ENCODE measurements at regions not wholly inside any gene's neighbourhood (a gene's known extent, or its start where the extent isn't known, plus 50 kb on each side); places are given as distances from the start of the nearest gene placed in this dataset.

DNA sequence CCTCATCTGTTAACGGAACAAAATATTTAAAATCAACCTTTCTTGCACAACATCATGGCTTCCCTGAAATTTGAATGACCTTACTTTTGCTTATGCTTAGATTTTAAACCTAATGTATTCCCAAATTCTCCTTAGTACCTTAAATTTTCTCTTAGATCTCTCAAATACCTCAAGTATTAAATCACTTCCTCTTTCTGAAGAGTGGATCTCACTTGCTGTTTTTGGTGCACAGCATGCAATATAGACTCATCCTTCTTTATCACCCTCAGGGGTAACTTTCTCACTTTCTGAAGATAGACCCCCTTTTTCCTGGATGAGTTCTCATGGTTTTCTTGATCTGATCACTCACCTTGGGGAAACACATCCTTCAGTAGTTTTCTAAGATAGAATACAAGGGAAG, 871.7 kb downstream of the DACH1 start:
- H3K9me3 ChIP-seq (ENCODE audit: control insufficient read depth, insufficient read depth, low read depth, low read length): no peaks in the 10 kb centered on the region
- no peaks in the 10 kb centered on the region for H3K4me1 ChIP-seq (ENCODE audit: control insufficient read depth, insufficient read depth, low read length)
- no peak for TF ChIP-seq ZNF416 (tag by site-specific recombination; IDR thresholded peaks at IDR 0.05)
- no peak for TF ChIP-seq ZBTB48 (tag by site-specific recombination; IDR thresholded peaks at IDR 0.05)
- TF ChIP-seq ZNF600 (tag by site-specific recombination; IDR thresholded peaks at IDR 0.05): no peak
- TF ChIP-seq ZNF768 (tag by site-specific recombination; IDR thresholded peaks at IDR 0.05): no peak
- TF ChIP-seq, protein P1, sequence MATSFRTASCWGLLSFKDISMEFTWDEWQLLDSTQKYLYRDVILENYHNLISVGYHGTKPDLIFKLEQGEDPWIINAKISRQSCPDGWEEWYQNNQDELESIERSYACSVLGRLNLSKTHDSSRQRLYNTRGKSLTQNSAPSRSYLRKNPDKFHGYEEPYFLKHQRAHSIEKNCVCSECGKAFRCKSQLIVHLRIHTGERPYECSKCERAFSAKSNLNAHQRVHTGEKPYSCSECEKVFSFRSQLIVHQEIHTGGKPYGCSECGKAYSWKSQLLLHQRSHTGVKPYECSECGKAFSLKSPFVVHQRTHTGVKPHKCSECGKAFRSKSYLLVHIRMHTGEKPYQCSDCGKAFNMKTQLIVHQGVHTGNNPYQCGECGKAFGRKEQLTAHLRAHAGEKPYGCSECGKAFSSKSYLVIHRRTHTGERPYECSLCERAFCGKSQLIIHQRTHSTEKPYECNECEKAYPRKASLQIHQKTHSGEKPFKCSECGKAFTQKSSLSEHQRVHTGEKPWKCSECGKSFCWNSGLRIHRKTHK (tag by site-specific recombination; IDR thresholded peaks at IDR 0.05): no peak
- TF ChIP-seq ZFP3 (tag by site-specific recombination; IDR thresholded peaks at IDR 0.05; ENCODE audit: low read depth): no peak
- ChIA-PET POLR2A (no interaction called here), CTCF (no interaction called here)
- H3K36me3 ChIP-seq (ENCODE audit: control insufficient read depth in 2 of 2, insufficient read depth in 1 of 2, low read length in 2 of 2): no peaks in the 10 kb centered on the region
- no peak overlapping the region for H3K4me3 ChIP-seq (ENCODE audit: low read depth, low read length)
- H3K27ac ChIP-seq (ENCODE audit: extremely low read depth, low read depth, low read length): no peak overlapping the region

DNA sequence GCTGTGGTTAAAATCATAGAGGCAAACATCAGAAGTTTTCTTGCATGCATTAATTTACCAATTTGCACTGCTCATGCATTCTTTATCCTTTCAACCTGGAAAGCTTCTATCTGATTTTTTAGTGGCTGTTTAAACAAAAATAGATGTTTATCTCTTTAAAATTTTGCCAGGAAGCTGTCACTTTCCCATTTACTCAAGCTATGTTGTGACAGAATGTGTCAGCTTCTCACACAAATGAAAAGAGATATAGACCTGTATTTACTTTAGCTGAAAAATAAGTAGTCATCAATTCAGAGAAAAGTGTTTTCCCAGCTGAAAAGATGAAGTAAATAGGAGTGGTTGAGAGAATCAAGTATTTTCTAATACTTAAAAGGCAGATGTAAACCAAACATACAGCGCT, 872.8 kb downstream of the DACH1 start:
- Histone ChIP-seq H3K4me1 (ENCODE audit: control insufficient read depth, insufficient read depth, low read length) (no peaks in the 10 kb centered on the region), H3K4me3 (ENCODE audit: low read depth, low read length) (no peak overlapping the region), H3K36me3 (ENCODE audit: control insufficient read depth in 2 of 2, insufficient read depth in 1 of 2, low read length in 2 of 2) (no peaks in the 10 kb centered on the region), H3K27ac (ENCODE audit: extremely low read depth, low read depth, low read length) (no peak overlapping the region), H3K9me3 (ENCODE audit: control insufficient read depth, insufficient read depth, low read depth, low read length) (no peaks in the 10 kb centered on the region)
- TF ChIP-seq ZNF654 (tag by site-specific recombination; IDR thresholded peaks at IDR 0.05; ENCODE audit: low read depth) (no peak), ZNF629 (tag by site-specific recombination; IDR thresholded peaks at IDR 0.05) (no peak), ZNF433 (tag by site-specific recombination; IDR thresholded peaks at IDR 0.05; ENCODE audit: low read depth) (no peak), ZNF274 (IDR thresholded peaks at IDR 0.05; ENCODE audit: low read length) (no peak), ZNF274 (tag by site-specific recombination; IDR thresholded peaks at IDR 0.05; ENCODE audit: borderline replicate concordance) (no peak), ZBTB20 (tag by site-specific recombination; IDR thresholded peaks at IDR 0.05) (no peak), ZNF48 (tag by site-specific recombination; IDR thresholded peaks at IDR 0.05) (no peak), ZNF571 (tag by site-specific recombination; IDR thresholded peaks at IDR 0.05) (no peak)
- TF ChIP-seq, protein P2, sequence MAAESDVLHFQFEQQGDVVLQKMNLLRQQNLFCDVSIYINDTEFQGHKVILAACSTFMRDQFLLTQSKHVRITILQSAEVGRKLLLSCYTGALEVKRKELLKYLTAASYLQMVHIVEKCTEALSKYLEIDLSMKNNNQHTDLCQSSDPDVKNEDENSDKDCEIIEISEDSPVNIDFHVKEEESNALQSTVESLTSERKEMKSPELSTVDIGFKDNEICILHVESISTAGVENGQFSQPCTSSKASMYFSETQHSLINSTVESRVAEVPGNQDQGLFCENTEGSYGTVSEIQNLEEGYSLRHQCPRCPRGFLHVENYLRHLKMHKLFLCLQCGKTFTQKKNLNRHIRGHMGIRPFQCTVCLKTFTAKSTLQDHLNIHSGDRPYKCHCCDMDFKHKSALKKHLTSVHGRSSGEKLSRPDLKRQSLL (tag by site-specific recombination; IDR thresholded peaks at IDR 0.05): no peak
- POLR2A ChIA-PET: no interaction called here
- CTCF ChIA-PET: interaction anchor here (0.7 kb wide), 1 partner anchor 11 kb away, joined by 3 read pairs; no protein-coding TSS in a partner anchor

DNA sequence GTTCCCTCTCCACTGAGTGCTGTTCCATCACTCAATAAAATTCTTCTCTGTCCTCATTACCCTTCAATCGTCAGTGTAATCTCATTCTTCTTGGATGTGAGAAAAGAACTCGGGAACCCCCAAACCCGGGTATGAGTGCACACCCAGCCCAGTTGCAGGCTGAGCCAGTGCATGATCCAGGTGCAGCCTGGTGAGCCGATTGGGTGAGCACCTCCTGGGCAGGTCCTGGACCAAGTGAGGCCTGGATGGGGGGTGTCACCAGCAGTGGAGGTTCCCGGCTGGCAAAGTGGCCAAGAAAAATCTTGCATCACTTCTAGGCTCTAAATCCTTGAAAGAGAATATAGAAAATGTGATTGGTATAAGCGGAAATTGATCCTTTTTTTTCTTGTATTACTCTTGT, 878.8 kb upstream of the KLHL1 start:
- H3K27ac ChIP-seq (ENCODE audit: extremely low read depth, low read depth, low read length): no peak overlapping the region
- no peaks in the 10 kb centered on the region for H3K9me3 ChIP-seq (ENCODE audit: control insufficient read depth, insufficient read depth, low read depth, low read length)
- H3K4me1 ChIP-seq (ENCODE audit: control insufficient read depth, insufficient read depth, low read length): no peaks in the 10 kb centered on the region
- ChIA-PET POLR2A (no interaction called here), CTCF (no interaction called here)
- no peaks in the 10 kb centered on the region for H3K36me3 ChIP-seq (ENCODE audit: control insufficient read depth in 2 of 2, insufficient read depth in 1 of 2, low read length in 2 of 2)
- no peak overlapping the region for H3K4me3 ChIP-seq (ENCODE audit: low read depth, low read length)
- TF ChIP-seq ZBTB7A (tag by site-specific recombination; IDR thresholded peaks at IDR 0.05; ENCODE audit: low read depth): no peak
- no peak for TF ChIP-seq ZNF76 (tag by site-specific recombination; IDR thresholded peaks at IDR 0.05; ENCODE audit: borderline replicate concordance, low read depth)
- TF ChIP-seq ZNF423 (tag by site-specific recombination; IDR thresholded peaks at IDR 0.05): no peak
- TF ChIP-seq ZNF426 (tag by site-specific recombination; IDR thresholded peaks at IDR 0.05): no peak
- no peak for TF ChIP-seq ZNF157 (tag by site-specific recombination; IDR thresholded peaks at IDR 0.05)
- TF ChIP-seq, protein P3, sequence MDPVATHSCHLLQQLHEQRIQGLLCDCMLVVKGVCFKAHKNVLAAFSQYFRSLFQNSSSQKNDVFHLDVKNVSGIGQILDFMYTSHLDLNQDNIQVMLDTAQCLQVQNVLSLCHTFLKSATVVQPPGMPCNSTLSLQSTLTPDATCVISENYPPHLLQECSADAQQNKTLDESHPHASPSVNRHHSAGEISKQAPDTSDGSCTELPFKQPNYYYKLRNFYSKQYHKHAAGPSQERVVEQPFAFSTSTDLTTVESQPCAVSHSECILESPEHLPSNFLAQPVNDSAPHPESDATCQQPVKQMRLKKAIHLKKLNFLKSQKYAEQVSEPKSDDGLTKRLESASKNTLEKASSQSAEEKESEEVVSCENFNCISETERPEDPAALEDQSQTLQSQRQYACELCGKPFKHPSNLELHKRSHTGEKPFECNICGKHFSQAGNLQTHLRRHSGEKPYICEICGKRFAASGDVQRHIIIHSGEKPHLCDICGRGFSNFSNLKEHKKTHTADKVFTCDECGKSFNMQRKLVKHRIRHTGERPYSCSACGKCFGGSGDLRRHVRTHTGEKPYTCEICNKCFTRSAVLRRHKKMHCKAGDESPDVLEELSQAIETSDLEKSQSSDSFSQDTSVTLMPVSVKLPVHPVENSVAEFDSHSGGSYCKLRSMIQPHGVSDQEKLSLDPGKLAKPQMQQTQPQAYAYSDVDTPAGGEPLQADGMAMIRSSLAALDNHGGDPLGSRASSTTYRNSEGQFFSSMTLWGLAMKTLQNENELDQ (tag by site-specific recombination; IDR thresholded peaks at IDR 0.05; ENCODE audit: low read depth): no peak
- no peak for TF ChIP-seq ZNF366 (tag by site-specific recombination; conservative IDR thresholded peaks at IDR 0.05)
- no peak for TF ChIP-seq KLF16 (tag by site-specific recombination; IDR thresholded peaks at IDR 0.05)
- TF ChIP-seq YY2 (tag by site-specific recombination; IDR thresholded peaks at IDR 0.05): no peak
- TF ChIP-seq, protein P4, sequence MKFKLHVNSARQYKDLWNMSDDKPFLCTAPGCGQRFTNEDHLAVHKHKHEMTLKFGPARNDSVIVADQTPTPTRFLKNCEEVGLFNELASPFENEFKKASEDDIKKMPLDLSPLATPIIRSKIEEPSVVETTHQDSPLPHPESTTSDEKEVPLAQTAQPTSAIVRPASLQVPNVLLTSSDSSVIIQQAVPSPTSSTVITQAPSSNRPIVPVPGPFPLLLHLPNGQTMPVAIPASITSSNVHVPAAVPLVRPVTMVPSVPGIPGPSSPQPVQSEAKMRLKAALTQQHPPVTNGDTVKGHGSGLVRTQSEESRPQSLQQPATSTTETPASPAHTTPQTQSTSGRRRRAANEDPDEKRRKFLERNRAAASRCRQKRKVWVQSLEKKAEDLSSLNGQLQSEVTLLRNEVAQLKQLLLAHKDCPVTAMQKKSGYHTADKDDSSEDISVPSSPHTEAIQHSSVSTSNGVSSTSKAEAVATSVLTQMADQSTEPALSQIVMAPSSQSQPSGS (tag by site-specific recombination; IDR thresholded peaks at IDR 0.05; ENCODE audit: low read depth): no peak
- TF ChIP-seq KLF9 (tag by site-specific recombination; IDR thresholded peaks at IDR 0.05; ENCODE audit: low read depth): no peak
- TF ChIP-seq OSR2 (tag by site-specific recombination; IDR thresholded peaks at IDR 0.05): no peak
- TF ChIP-seq ZNF473 (tag by site-specific recombination; IDR thresholded peaks at IDR 0.05): no peak
- no peak for TF ChIP-seq ZFP37 (tag by site-specific recombination; IDR thresholded peaks at IDR 0.05)

Measured in HEK293 (cell line).